Mammary epithelial cell (primary cell): ENCODE measurements at regions not wholly inside any gene's neighbourhood (a gene's known extent, or its start where the extent isn't known, plus 50 kb on each side); places are given as distances from the start of the nearest gene placed in this dataset.

Source experiments
- EZH2 ChIP-seq: IDR thresholded peaks from 2 replicates; pipeline ENCODE4 v1.6.1; 2012; ENCODE audit warnings: low read length, inconsistent platforms, borderline replicate concordance
- TF ChIP-seq, protein P1 (sequence below), 2 donors: IDR thresholded peaks in 1 of 2; conservative IDR thresholded peaks in 1 of 2; 2 replicates each; pipeline ENCODE4 v1.5.1; 2011 to 2012; ENCODE audit warnings: inconsistent platforms in 2 of 2, low read length in 2 of 2, mild to moderate bottlenecking in 2 of 2, control low read depth in 1 of 2, low read depth in 1 of 2; ENCODE audit not compliant: insufficient read depth in 1 of 2; ENCODE audit errors: extremely low read depth in 1 of 2

- no peak for TF ChIP-seq EZH2
- TF ChIP-seq, protein P1, sequence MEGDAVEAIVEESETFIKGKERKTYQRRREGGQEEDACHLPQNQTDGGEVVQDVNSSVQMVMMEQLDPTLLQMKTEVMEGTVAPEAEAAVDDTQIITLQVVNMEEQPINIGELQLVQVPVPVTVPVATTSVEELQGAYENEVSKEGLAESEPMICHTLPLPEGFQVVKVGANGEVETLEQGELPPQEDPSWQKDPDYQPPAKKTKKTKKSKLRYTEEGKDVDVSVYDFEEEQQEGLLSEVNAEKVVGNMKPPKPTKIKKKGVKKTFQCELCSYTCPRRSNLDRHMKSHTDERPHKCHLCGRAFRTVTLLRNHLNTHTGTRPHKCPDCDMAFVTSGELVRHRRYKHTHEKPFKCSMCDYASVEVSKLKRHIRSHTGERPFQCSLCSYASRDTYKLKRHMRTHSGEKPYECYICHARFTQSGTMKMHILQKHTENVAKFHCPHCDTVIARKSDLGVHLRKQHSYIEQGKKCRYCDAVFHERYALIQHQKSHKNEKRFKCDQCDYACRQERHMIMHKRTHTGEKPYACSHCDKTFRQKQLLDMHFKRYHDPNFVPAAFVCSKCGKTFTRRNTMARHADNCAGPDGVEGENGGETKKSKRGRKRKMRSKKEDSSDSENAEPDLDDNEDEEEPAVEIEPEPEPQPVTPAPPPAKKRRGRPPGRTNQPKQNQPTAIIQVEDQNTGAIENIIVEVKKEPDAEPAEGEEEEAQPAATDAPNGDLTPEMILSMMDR (conservative IDR thresholded peaks at IDR 0.05 in 1 of 2, IDR thresholded peaks at IDR 0.05 in 1 of 2; ENCODE audit: extremely low read depth in 1 of 2, insufficient read depth in 1 of 2, low read depth in 1 of 2, low read length in 2 of 2) = no peak
Observed at GRCh38 chr1:78234496-78234895, 188.7 kb downstream of the GIPC2 start.
